Endothelial cell of umbilical vein (primary cell): ENCODE measurements at regions not wholly inside any gene's neighbourhood (a gene's known extent, or its start where the extent isn't known, plus 50 kb on each side); places are given as distances from the start of the nearest gene placed in this dataset.

Experiments used
- BruUV-seq: library from RNA; stranded (reverse); fragments of 400-500 nt; replicated peaks from 2 replicates; lab custom pipeline; 2021; lab: Mats Ljungman, UMichigan
- CTCF ChIA-PET: fragments of 300-600, 350-600 bp; sonication (Branson Sonifier 250); formaldehyde crosslinking; loops from one replicate; lab custom pipeline; 2021; ENCODE audit warnings: antibody characterized with exemption, inconsistent platforms; lab: Charles Lee
- POLR2A ChIA-PET: fragments of 300-600, 350-600 bp; sonication (Branson Sonifier 250); formaldehyde crosslinking; loops from one replicate; lab custom pipeline; 2021; ENCODE audit warnings: antibody characterized with exemption, inconsistent platforms; lab: Charles Lee
- DNase-seq: peaks from one replicate; pipeline ENCODE4 v3.0.0-alpha.2; 2011; ENCODE audit warnings: low read depth, low spot score
- FAIRE-seq: peaks from 2 replicates; lab custom pipeline; 2011; peaks lifted over from hg19 to GRCh38; lab: Jason Lieb, UNC
- H2AFZ ChIP-seq: 2 replicates; pipeline ENCODE4 v1.6.0; 2012; ENCODE audit warnings: low read depth, low read length, control low read depth, inconsistent platforms
- H3K27ac ChIP-seq: 2 replicates; pipeline ENCODE4 v1.5.1; 2011; ENCODE audit warnings: low read depth, mild to moderate bottlenecking, control low read depth, low read length, moderate library complexity; ENCODE audit not compliant: insufficient read depth
- H3K27me3 ChIP-seq, 2 experiments: 2 replicates each; pipeline versions ENCODE4 v1.6.0 to v1.6.1; 2011; ENCODE audit warnings: low read length in 2 of 2, mixed read lengths in 1 of 2; ENCODE audit not compliant: control insufficient read depth in 2 of 2, insufficient read depth in 2 of 2
- H3K36me3 ChIP-seq, 2 experiments: 2 replicates in 1 of 2; 3 replicates in 1 of 2; pipeline ENCODE4 v1.5.1; 2011; ENCODE audit warnings: low read length in 2 of 2, mild to moderate bottlenecking in 1 of 2, moderate library complexity in 1 of 2; ENCODE audit not compliant: control insufficient read depth in 2 of 2, insufficient read depth in 2 of 2; ENCODE audit errors: extremely low read depth in 1 of 2
- H3K4me1 ChIP-seq: 3 replicates; pipeline ENCODE4 v1.5.1; 2011; ENCODE audit warnings: mild to moderate bottlenecking, low read length; ENCODE audit not compliant: control insufficient read depth, insufficient read depth; ENCODE audit errors: extremely low read depth
- H3K4me2 ChIP-seq: 2 replicates; pipeline ENCODE4 v1.6.1; 2011; ENCODE audit warnings: low read length, control low read depth, mixed read lengths; ENCODE audit not compliant: insufficient read depth
- H3K4me3 ChIP-seq, 3 experiments: fragments of 200-600 bp in 1 of 3; sonication (generic), shearing (Covaris generic) in 1 of 3; replicated peaks in 1 of 3; 2 replicates each; pipeline ENCODE4 v1.5.1; 2011 to 2016; ENCODE audit warnings: control low read depth in 3 of 3, low read length in 3 of 3, mild to moderate bottlenecking in 2 of 3, inconsistent platforms in 1 of 3, low read depth in 1 of 3, moderate library complexity in 1 of 3; ENCODE audit not compliant: insufficient read depth in 1 of 3
- H3K79me2 ChIP-seq: 2 replicates; pipeline ENCODE4 v1.6.0; 2012; ENCODE audit warnings: low read length, inconsistent platforms; ENCODE audit not compliant: control insufficient read depth, insufficient read depth
- H3K9ac ChIP-seq: replicated peaks from 2 replicates; pipeline ENCODE3; 2011; ENCODE audit warnings: low read length, control low read depth; ENCODE audit not compliant: insufficient read depth; ENCODE audit errors: extremely low read depth
- H3K9me1 ChIP-seq: replicated peaks from 3 replicates; pipeline ENCODE4 v1.6.0; 2011; ENCODE audit warnings: mild to moderate bottlenecking, low read length; ENCODE audit not compliant: control insufficient read depth, insufficient read depth; ENCODE audit errors: extremely low read depth
- H3K9me3 ChIP-seq: replicated peaks from 2 replicates; pipeline ENCODE4 v1.5.1; 2012; ENCODE audit warnings: low read length, inconsistent platforms; ENCODE audit not compliant: control insufficient read depth, insufficient read depth
- H4K20me1 ChIP-seq: replicated peaks from 2 replicates; pipeline ENCODE3; 2011; ENCODE audit warnings: mild to moderate bottlenecking, low read length; ENCODE audit not compliant: control insufficient read depth, insufficient read depth; ENCODE audit errors: extremely low read depth
- EZH2 ChIP-seq: IDR thresholded peaks from 2 replicates; pipeline ENCODE4 v1.6.1; 2012; ENCODE audit warnings: borderline replicate concordance, low read depth, mild to moderate bottlenecking, moderate library complexity, low read length, inconsistent platforms; ENCODE audit not compliant: severe bottlenecking
- FOS ChIP-seq: IDR thresholded peaks from 2 replicates; pipeline ENCODE4 v1.6.1; 2011; ENCODE audit warnings: mild to moderate bottlenecking, low read length, moderate library complexity, borderline replicate concordance; ENCODE audit not compliant: insufficient read depth
- GATA2 ChIP-seq: IDR thresholded peaks from 2 replicates; pipeline ENCODE4 v1.7.0; 2011; ENCODE audit warnings: low read depth, mild to moderate bottlenecking, moderate library complexity, mixed read lengths, low read length; ENCODE audit not compliant: insufficient read length, insufficient read depth
- JUN ChIP-seq: IDR thresholded peaks from 2 replicates; pipeline ENCODE4 v1.6.1; 2011; ENCODE audit warnings: borderline replicate concordance, low read depth; ENCODE audit not compliant: insufficient read length, insufficient read depth
- MYC ChIP-seq: IDR thresholded peaks from one replicate; pipeline ENCODE4 v1.6.1; 2011; ENCODE audit warnings: mild to moderate bottlenecking, low read depth, low read length
- POLR2A ChIP-seq: IDR thresholded peaks from 2 replicates; pipeline ENCODE4 v1.6.1; 2012; ENCODE audit warnings: low read depth, mild to moderate bottlenecking, control low read depth, low read length
- POLR2AphosphoS5 ChIP-seq: IDR thresholded peaks from 2 replicates; pipeline ENCODE4 v1.6.1; 2012; ENCODE audit warnings: low read depth, mild to moderate bottlenecking, control low read depth, low read length, moderate library complexity; ENCODE audit not compliant: insufficient read depth
- dilution Hi-C: fragments of 300-500 bp; cut with MboI; formaldehyde crosslinking; loops from one replicate; pipeline ENCODE4 v1.15.0; 2019; ENCODE audit warnings: low sequenced_read_pairs; ENCODE audit not compliant: extremely low pct_ligation_motif_present
- intact Hi-C: fragments of 100-400 bp; cut with micrococcal nuclease; formaldehyde crosslinking; loops from one replicate; pipeline ENCODE4 v1.10.0; 2022
- TF ChIP-seq, protein P1 (sequence below), 2 donors: IDR thresholded peaks; 1 replicate in 1 of 2; 2 replicates in 1 of 2; pipeline ENCODE4 v1.5.1; 2011; ENCODE audit warnings: low read length in 2 of 2, mild to moderate bottlenecking in 2 of 2, moderate library complexity in 2 of 2, control low read depth in 1 of 2, inconsistent platforms in 1 of 2, low read depth in 1 of 2; ENCODE audit not compliant: insufficient read depth in 1 of 2; ENCODE audit errors: extremely low read depth in 1 of 2
- TF ChIP-seq, protein P2 (sequence below): IDR thresholded peaks from 2 replicates; pipeline ENCODE4 v1.6.1; 2011; ENCODE audit not compliant: insufficient read depth, insufficient read length

- H3K9me1 ChIP-seq, result no peaks in the 10 kb centered on the region
- no TSS peak for BruUV-seq
- H4K20me1 ChIP-seq, result no peaks in the 10 kb centered on the region
- intact Hi-C loops (no loop called here), dilution Hi-C loops (no loop called here)
- no peaks in the 10 kb centered on the region for H3K36me3 ChIP-seq
- no peaks in the 10 kb centered on the region for H3K4me1 ChIP-seq
- FAIRE-seq, result no peak
- H3K27me3 ChIP-seq, result no peaks in the 10 kb centered on the region
- H3K9me3 ChIP-seq, result no peaks in the 10 kb centered on the region
- no peak overlapping the region for H3K9ac ChIP-seq
- H3K27ac ChIP-seq, result no peak overlapping the region
- no peak overlapping the region for H3K4me2 ChIP-seq
- TF ChIP-seq FOS, result no peak
- no peak for TF ChIP-seq GATA2
- TF ChIP-seq EZH2, result no peak
- no peak for TF ChIP-seq JUN
- TF ChIP-seq, protein P1, sequence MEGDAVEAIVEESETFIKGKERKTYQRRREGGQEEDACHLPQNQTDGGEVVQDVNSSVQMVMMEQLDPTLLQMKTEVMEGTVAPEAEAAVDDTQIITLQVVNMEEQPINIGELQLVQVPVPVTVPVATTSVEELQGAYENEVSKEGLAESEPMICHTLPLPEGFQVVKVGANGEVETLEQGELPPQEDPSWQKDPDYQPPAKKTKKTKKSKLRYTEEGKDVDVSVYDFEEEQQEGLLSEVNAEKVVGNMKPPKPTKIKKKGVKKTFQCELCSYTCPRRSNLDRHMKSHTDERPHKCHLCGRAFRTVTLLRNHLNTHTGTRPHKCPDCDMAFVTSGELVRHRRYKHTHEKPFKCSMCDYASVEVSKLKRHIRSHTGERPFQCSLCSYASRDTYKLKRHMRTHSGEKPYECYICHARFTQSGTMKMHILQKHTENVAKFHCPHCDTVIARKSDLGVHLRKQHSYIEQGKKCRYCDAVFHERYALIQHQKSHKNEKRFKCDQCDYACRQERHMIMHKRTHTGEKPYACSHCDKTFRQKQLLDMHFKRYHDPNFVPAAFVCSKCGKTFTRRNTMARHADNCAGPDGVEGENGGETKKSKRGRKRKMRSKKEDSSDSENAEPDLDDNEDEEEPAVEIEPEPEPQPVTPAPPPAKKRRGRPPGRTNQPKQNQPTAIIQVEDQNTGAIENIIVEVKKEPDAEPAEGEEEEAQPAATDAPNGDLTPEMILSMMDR (IDR thresholded peaks at IDR 0.05; ENCODE audit: extremely low read depth in 1 of 2, insufficient read depth in 1 of 2, low read depth in 1 of 2, low read length in 2 of 2), result no peak
- no peak for TF ChIP-seq POLR2A
- no peak for TF ChIP-seq POLR2AphosphoS5
- TF ChIP-seq, protein P2, sequence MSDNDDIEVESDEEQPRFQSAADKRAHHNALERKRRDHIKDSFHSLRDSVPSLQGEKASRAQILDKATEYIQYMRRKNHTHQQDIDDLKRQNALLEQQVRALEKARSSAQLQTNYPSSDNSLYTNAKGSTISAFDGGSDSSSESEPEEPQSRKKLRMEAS, result no peak
- TF ChIP-seq MYC, result no peak
- ChIA-PET CTCF (no interaction called here), POLR2A (no interaction called here)
- no peak for DNase-seq
- H2AFZ ChIP-seq, result no peak overlapping the region
- no peak overlapping the region for H3K4me3 ChIP-seq
- H3K79me2 ChIP-seq, result no peaks in the 10 kb centered on the region
Observed at GRCh38 chr18:30492552-30493129, 549.9 kb downstream of the DSC3 start.
